ENCODE measurements at regions not wholly inside any gene's neighbourhood (a gene's known extent, or its start where the extent isn't known, plus 50 kb on each side); places are given as distances from the start of the nearest gene placed in this dataset.

GRCh38 chr3:190733591-190734146 lies 128.8 kb downstream of the GMNC start:
- TF ChIP-seq CTCF (IDR thresholded peaks at IDR 0.05), result no peak
- no peak for TF ChIP-seq POLR2A (IDR thresholded peaks at IDR 0.05)
- TF ChIP-seq POLR2AphosphoS5 (IDR thresholded peaks at IDR 0.05), result no peak
- TF ChIP-seq EP300 (IDR thresholded peaks at IDR 0.05; ENCODE audit: low read depth), result no peak

All from transverse colon (tissue), 4 donors.